GM23338 (cell line): ENCODE measurements at regions not wholly inside any gene's neighbourhood (a gene's known extent, or its start where the extent isn't known, plus 50 kb on each side); places are given as distances from the start of the nearest gene placed in this dataset.

Experiments used
- CTCF ChIP-seq, 2 experiments: fragments of 200-600 bp in 1 of 2; sonication (generic) in 1 of 2; conservative IDR thresholded peaks; 2 replicates each; pipeline versions ENCODE4 v1.5.1 to v1.6.1; 2016 to 2017; ENCODE audit warnings: antibody characterized with exemption in 2 of 2, low read depth in 2 of 2, mild to moderate bottlenecking in 2 of 2, moderate library complexity in 1 of 2
- EZH2 ChIP-seq: fragments of 200-600 bp; sonication (generic); IDR thresholded peaks from one replicate; pipeline ENCODE4 v1.8.0; 2017; ENCODE audit warnings: antibody characterized with exemption, mild to moderate bottlenecking, low read depth; ENCODE audit not compliant: unreplicated experiment
- EZH2phosphoT487 ChIP-seq: fragments of 200-600 bp; sonication (generic); IDR thresholded peaks from one replicate; pipeline ENCODE4 v1.8.1; 2018; ENCODE audit warnings: antibody characterized with exemption; ENCODE audit not compliant: unreplicated experiment
- NANOG ChIP-seq: IDR thresholded peaks from 2 replicates; pipeline ENCODE4 v1.6.1; 2016; ENCODE audit warnings: antibody characterized with exemption, borderline replicate concordance
- POLR2AphosphoS5 ChIP-seq: IDR thresholded peaks from 2 replicates; pipeline ENCODE4 v1.6.1; 2016; ENCODE audit warnings: antibody characterized with exemption, low read depth
- REST ChIP-seq: IDR thresholded peaks from one replicate; pipeline ENCODE4 v1.6.1; 2018; ENCODE audit warnings: antibody characterized with exemption; ENCODE audit not compliant: unreplicated experiment

GRCh38 chr5:173542964-173543363 lies 73.5 kb downstream of the BOD1 start:
- TF ChIP-seq EZH2phosphoT487: no peak
- no peak for TF ChIP-seq CTCF (conservative IDR thresholded peaks at IDR 0.05; ENCODE audit: low read depth in 2 of 2)
- TF ChIP-seq EZH2: no peak
- TF ChIP-seq POLR2AphosphoS5: no peak
- TF ChIP-seq REST: no peak
- no peak for TF ChIP-seq NANOG
